Panc1 (cell line): ENCODE measurements at regions not wholly inside any gene's neighbourhood (a gene's known extent, or its start where the extent isn't known, plus 50 kb on each side); places are given as distances from the start of the nearest gene placed in this dataset.

Source experiments
- ATAC-seq: fragments of 200-7000 bp; cut with Tn5 transposase; 2 replicates; pipeline ENCODE4 v1.9.1; 2020; ENCODE audit warnings: mild to moderate bottlenecking, moderate library complexity
- BruUV-seq: library from RNA; stranded (reverse); fragments of 400-500 nt; replicated peaks from 2 replicates; lab custom pipeline; 2021; lab: Mats Ljungman, UMichigan
- CTCF ChIA-PET: fragments of 300-600 bp; sonication (Branson Sonifier 250); formaldehyde crosslinking; loops from one replicate; lab custom pipeline; 2022; ENCODE audit warnings: antibody characterized with exemption; lab: Charles Lee
- POLR2A ChIA-PET: fragments of 300-600 bp; sonication (Branson Sonifier 250); formaldehyde crosslinking; loops from one replicate; lab custom pipeline; 2022; ENCODE audit warnings: antibody characterized with exemption; lab: Charles Lee
- DNase-seq: peaks from one replicate; pipeline ENCODE4 v3.0.0-alpha.2; 2010; ENCODE audit warnings: low read depth, low spot score
- H3K27ac ChIP-seq: 2 replicates; pipeline ENCODE4 v1.5.1; 2011; ENCODE audit warnings: mild to moderate bottlenecking, low read length, inconsistent platforms
- H3K27me3 ChIP-seq: fragments of 200-500 bp; sonication (Bioruptor generic); 2 replicates; pipeline ENCODE4 v1.6.0; 2014; ENCODE audit warnings: low read length, inconsistent platforms; ENCODE audit not compliant: control insufficient read depth, insufficient read depth
- H3K36me3 ChIP-seq: fragments of 200-500 bp; sonication (Bioruptor generic); 2 replicates; pipeline ENCODE4 v1.5.1; 2014; ENCODE audit warnings: inconsistent platforms, mild to moderate bottlenecking, low read length, moderate library complexity; ENCODE audit not compliant: control insufficient read depth, insufficient read depth
- H3K4me1 ChIP-seq: 2 replicates; pipeline ENCODE4 v1.5.1; 2011; ENCODE audit warnings: inconsistent platforms, mild to moderate bottlenecking, low read length, moderate library complexity; ENCODE audit not compliant: control insufficient read depth, insufficient read depth
- H3K4me3 ChIP-seq, 2 experiments: 2 replicates each; pipeline ENCODE4 v1.5.1; 2011 to 2012; ENCODE audit warnings: low read depth in 2 of 2, low read length in 2 of 2, mild to moderate bottlenecking in 2 of 2, inconsistent platforms in 1 of 2, moderate library complexity in 1 of 2
- H3K9me3 ChIP-seq: fragments of 200-500 bp; sonication (Bioruptor generic); 2 replicates; pipeline ENCODE4 v1.5.1; 2014; ENCODE audit warnings: low read depth, mild to moderate bottlenecking, inconsistent platforms, low read length, moderate library complexity; ENCODE audit not compliant: control insufficient read depth, insufficient read depth
- CTCF ChIP-seq: fragments of 450-650 bp; IDR thresholded peaks from 2 replicates; pipeline ENCODE4 v1.5.1; 2017; ENCODE audit warnings: mild to moderate bottlenecking
- POLR2AphosphoS5 ChIP-seq: IDR thresholded peaks from 2 replicates; pipeline ENCODE4 v1.6.1; 2012; ENCODE audit warnings: mild to moderate bottlenecking, low read depth, low read length, moderate library complexity
- REST ChIP-seq, 2 experiments: IDR thresholded peaks; 2 replicates each; pipeline ENCODE4 v1.6.1; 2011 to 2012; ENCODE audit warnings: low read depth in 2 of 2, control low read depth in 1 of 2, low read length in 1 of 2, mild to moderate bottlenecking in 1 of 2, moderate library complexity in 1 of 2; ENCODE audit not compliant: insufficient read depth in 1 of 2
- SIN3A ChIP-seq: IDR thresholded peaks from 2 replicates; pipeline ENCODE4 v1.6.1; 2012; ENCODE audit warnings: low read depth, mild to moderate bottlenecking, low read length, moderate library complexity, borderline replicate concordance; ENCODE audit not compliant: insufficient read depth
- TCF7L2 ChIP-seq: IDR thresholded peaks from 2 replicates; pipeline ENCODE4 v1.6.1; 2011; ENCODE audit warnings: mild to moderate bottlenecking, low read depth, low read length, inconsistent platforms
- in situ Hi-C: cut with HindIII; loops from 2 replicates; pipeline ENCODE4 v1.10.0; 2016; ENCODE audit warnings: low sequenced_read_pairs, low pct_unique_long_range_greater_than_20kb
- intact Hi-C: fragments of 100-400 bp; cut with micrococcal nuclease; formaldehyde crosslinking; loops from one replicate; pipeline ENCODE4 v1.10.0; 2022; ENCODE audit not compliant: unreplicated experiment

- Histone ChIP-seq H3K4me3 (no peak overlapping the region), H3K27me3 (no peaks in the 10 kb centered on the region), H3K27ac (no peak overlapping the region), H3K9me3 (peaks cover 19% of the 10 kb centered on the region; the same call in 1 of the 2 replicates), H3K36me3 (no peaks in the 10 kb centered on the region), H3K4me1 (no peaks in the 10 kb centered on the region)
- in situ Hi-C loops = no loop called here
- BruUV-seq = no TSS peak
- POLR2A ChIA-PET = no interaction called here
- no peak for ATAC-seq
- TF ChIP-seq REST (IDR thresholded peaks at IDR 0.05; ENCODE audit: insufficient read depth in 1 of 2, low read depth in 2 of 2, low read length in 1 of 2) (no peak), SIN3A (no peak), POLR2AphosphoS5 (no peak), CTCF (no peak), TCF7L2 (no peak)
- CTCF ChIA-PET = no interaction called here
- intact Hi-C loops = no loop called here
- DNase-seq = no peak
Measured at GRCh38 chr5:142450419-142450818, 125.6 kb upstream of the SPRY4 start.

- BruUV-seq = no TSS peak
- DNase-seq = no peak
- TF ChIP-seq SIN3A (no peak), CTCF (no peak), TCF7L2 (no peak), POLR2AphosphoS5 (no peak), REST (IDR thresholded peaks at IDR 0.05; ENCODE audit: insufficient read depth in 1 of 2, low read depth in 2 of 2, low read length in 1 of 2) (no peak)
- ATAC-seq = no peak
- H3K27ac ChIP-seq = no peak overlapping the region
- ChIA-PET CTCF (no interaction called here), POLR2A (no interaction called here)
- intact Hi-C loops = no loop called here
- H3K4me1 ChIP-seq = no peaks in the 10 kb centered on the region
- no peaks in the 10 kb centered on the region for H3K36me3 ChIP-seq
- peaks cover 19% of the 10 kb centered on the region; the same call in 1 of the 2 replicates for H3K9me3 ChIP-seq
- no peaks in the 10 kb centered on the region for H3K27me3 ChIP-seq
- in situ Hi-C loops = no loop called here
- no peak overlapping the region for H3K4me3 ChIP-seq
Measured at GRCh38 chr5:142447887-142448286, 123.1 kb upstream of the SPRY4 start.
